DOHH2 (cell line): ENCODE measurements at regions not wholly inside any gene's neighbourhood (a gene's known extent, or its start where the extent isn't known, plus 50 kb on each side); places are given as distances from the start of the nearest gene placed in this dataset.

Experiments
- H3F3A ChIP-seq: fragments of 200-600 bp; sonication (generic), shearing (Covaris generic); 2 replicates; pipeline ENCODE4 v1.6.0; 2016; ENCODE audit warnings: antibody characterized with exemption, mild to moderate bottlenecking; ENCODE audit not compliant: control insufficient read depth, insufficient read depth
- H3K27ac ChIP-seq: fragments of 200-600 bp; sonication (generic); 2 replicates; pipeline ENCODE4 v1.5.1; 2014; ENCODE audit warnings: low read depth, mild to moderate bottlenecking, low read length, moderate library complexity
- H3K27me3 ChIP-seq: fragments of 200-600 bp; sonication (generic); 2 replicates; pipeline ENCODE4 v1.6.1; 2014; ENCODE audit warnings: mild to moderate bottlenecking, low read length, mixed read lengths; ENCODE audit not compliant: control insufficient read depth
- H3K36me3 ChIP-seq: fragments of 200-600 bp; sonication (generic); 2 replicates; pipeline ENCODE4 v1.6.1; 2014; ENCODE audit warnings: mild to moderate bottlenecking, low read length, moderate library complexity, mixed read lengths; ENCODE audit not compliant: control insufficient read depth
- H3K4me1 ChIP-seq: fragments of 200-600 bp; sonication (generic); 2 replicates; pipeline ENCODE4 v1.6.1; 2014; ENCODE audit warnings: mild to moderate bottlenecking, low read length, mixed read lengths; ENCODE audit not compliant: control insufficient read depth
- H3K4me2 ChIP-seq: fragments of 200-600 bp; sonication (generic); 2 replicates; pipeline ENCODE4 v1.6.0; 2014; ENCODE audit warnings: mild to moderate bottlenecking, low read length, moderate library complexity
- H3K4me3 ChIP-seq: fragments of 200-600 bp; sonication (generic); 2 replicates; pipeline ENCODE4 v1.5.1; 2014; ENCODE audit warnings: mild to moderate bottlenecking, low read length, mixed read lengths
- H3K79me2 ChIP-seq: fragments of 200-600 bp; sonication (generic); 2 replicates; pipeline ENCODE4 v1.6.1; 2014; ENCODE audit warnings: mild to moderate bottlenecking, low read length, mixed read lengths; ENCODE audit not compliant: control insufficient read depth
- H3K9me2 ChIP-seq: fragments of 200-600 bp; sonication (generic); replicated peaks from 2 replicates; pipeline ENCODE4 v1.6.1; 2014; ENCODE audit warnings: mild to moderate bottlenecking, low read length, mixed read lengths; ENCODE audit not compliant: control insufficient read depth
- H3K9me3 ChIP-seq: fragments of 200-600 bp; sonication (generic); 2 replicates; pipeline ENCODE4 v1.6.1; 2014; ENCODE audit warnings: antibody characterized with exemption, low read length, mixed read lengths; ENCODE audit not compliant: control insufficient read depth, insufficient read depth
- H4K20me1 ChIP-seq: fragments of 200-600 bp; sonication (generic); 2 replicates; pipeline ENCODE4 v1.6.0; 2014; ENCODE audit warnings: low read depth, mild to moderate bottlenecking, antibody characterized with exemption, low read length, moderate library complexity; ENCODE audit not compliant: control insufficient read depth, insufficient read depth
- EZH2phosphoT487 ChIP-seq: fragments of 200-600 bp; sonication (generic); IDR thresholded peaks from 2 replicates; pipeline ENCODE4 v1.6.1; 2017; ENCODE audit warnings: borderline replicate concordance, mild to moderate bottlenecking, antibody characterized with exemption, low read length, moderate library complexity, mixed read lengths
- TF ChIP-seq, protein P1 (sequence below): fragments of 200-600 bp; sonication (generic); IDR thresholded peaks from one replicate; pipeline ENCODE4 v1.5.1; 2014; ENCODE audit warnings: antibody characterized with exemption, mild to moderate bottlenecking, low read depth, low read length; ENCODE audit not compliant: poor library complexity, severe bottlenecking

GRCh38 chr4:128468123-128468989 is 180.7 kb upstream of the PGRMC2 start:
- no peaks in the 10 kb centered on the region for H3K79me2 ChIP-seq
- H3K9me2 ChIP-seq: no peaks in the 10 kb centered on the region
- no peaks in the 10 kb centered on the region for H4K20me1 ChIP-seq
- H3K36me3 ChIP-seq: no peaks in the 10 kb centered on the region
- no peaks in the 10 kb centered on the region for H3F3A ChIP-seq
- H3K27me3 ChIP-seq: no peaks in the 10 kb centered on the region
- H3K27ac ChIP-seq: no peak overlapping the region
- no peak overlapping the region for H3K4me3 ChIP-seq
- H3K9me3 ChIP-seq: no peaks in the 10 kb centered on the region
- H3K4me2 ChIP-seq: no peak overlapping the region
- no peaks in the 10 kb centered on the region for H3K4me1 ChIP-seq
- TF ChIP-seq, protein P1, sequence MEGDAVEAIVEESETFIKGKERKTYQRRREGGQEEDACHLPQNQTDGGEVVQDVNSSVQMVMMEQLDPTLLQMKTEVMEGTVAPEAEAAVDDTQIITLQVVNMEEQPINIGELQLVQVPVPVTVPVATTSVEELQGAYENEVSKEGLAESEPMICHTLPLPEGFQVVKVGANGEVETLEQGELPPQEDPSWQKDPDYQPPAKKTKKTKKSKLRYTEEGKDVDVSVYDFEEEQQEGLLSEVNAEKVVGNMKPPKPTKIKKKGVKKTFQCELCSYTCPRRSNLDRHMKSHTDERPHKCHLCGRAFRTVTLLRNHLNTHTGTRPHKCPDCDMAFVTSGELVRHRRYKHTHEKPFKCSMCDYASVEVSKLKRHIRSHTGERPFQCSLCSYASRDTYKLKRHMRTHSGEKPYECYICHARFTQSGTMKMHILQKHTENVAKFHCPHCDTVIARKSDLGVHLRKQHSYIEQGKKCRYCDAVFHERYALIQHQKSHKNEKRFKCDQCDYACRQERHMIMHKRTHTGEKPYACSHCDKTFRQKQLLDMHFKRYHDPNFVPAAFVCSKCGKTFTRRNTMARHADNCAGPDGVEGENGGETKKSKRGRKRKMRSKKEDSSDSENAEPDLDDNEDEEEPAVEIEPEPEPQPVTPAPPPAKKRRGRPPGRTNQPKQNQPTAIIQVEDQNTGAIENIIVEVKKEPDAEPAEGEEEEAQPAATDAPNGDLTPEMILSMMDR: no peak
- no peak for TF ChIP-seq EZH2phosphoT487

GRCh38 chr4:128465523-128465922 is 177.9 kb upstream of the PGRMC2 start:
- TF ChIP-seq, protein P1: no peak
- no peak for TF ChIP-seq EZH2phosphoT487
- H3K9me3 ChIP-seq: no peaks in the 10 kb centered on the region
- H3K79me2 ChIP-seq: no peaks in the 10 kb centered on the region
- no peaks in the 10 kb centered on the region for H3K36me3 ChIP-seq
- H3K9me2 ChIP-seq: no peaks in the 10 kb centered on the region
- H3K4me3 ChIP-seq: no peak overlapping the region
- no peak overlapping the region for H3K4me2 ChIP-seq
- H3F3A ChIP-seq: no peaks in the 10 kb centered on the region
- no peak overlapping the region for H3K27ac ChIP-seq
- H4K20me1 ChIP-seq: no peaks in the 10 kb centered on the region
- H3K27me3 ChIP-seq: no peaks in the 10 kb centered on the region
- H3K4me1 ChIP-seq: no peaks in the 10 kb centered on the region

DNA sequence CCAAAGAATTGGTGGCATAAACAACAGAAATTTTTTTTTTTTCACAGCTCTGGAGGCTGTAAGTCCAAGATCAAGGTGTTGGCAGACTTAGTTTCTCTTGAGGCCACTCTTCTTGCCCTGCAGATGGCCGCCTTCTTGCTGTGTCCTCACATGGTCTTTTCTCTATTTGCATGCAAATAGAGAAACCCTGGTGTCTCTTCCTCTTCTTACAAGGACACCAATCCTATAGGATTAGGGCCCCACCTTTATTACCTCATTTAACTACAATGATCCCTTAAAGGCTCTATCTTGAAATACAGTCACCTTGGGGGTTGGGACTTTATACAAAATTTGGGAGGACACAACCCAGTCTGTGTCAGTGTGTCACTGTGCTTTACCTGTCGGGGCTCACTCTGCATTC is 175.4 kb upstream of the PGRMC2 start:
- Histone ChIP-seq H3K36me3 (no peaks in the 10 kb centered on the region), H3F3A (no peaks in the 10 kb centered on the region), H3K4me1 (no peaks in the 10 kb centered on the region), H3K9me2 (no peaks in the 10 kb centered on the region), H3K4me2 (no peak overlapping the region), H3K27ac (no peak overlapping the region), H3K79me2 (no peaks in the 10 kb centered on the region), H3K9me3 (no peaks in the 10 kb centered on the region), H3K27me3 (no peaks in the 10 kb centered on the region), H3K4me3 (no peak overlapping the region), H4K20me1 (no peaks in the 10 kb centered on the region)
- no peak for TF ChIP-seq EZH2phosphoT487
- TF ChIP-seq, protein P1: no peak
